CD4-positive, alpha-beta T cell treated with Interleukin-10 for 1 hour (primary cell): ENCODE measurements at regions not wholly inside any gene's neighbourhood (a gene's known extent, or its start where the extent isn't known, plus 50 kb on each side); places are given as distances from the start of the nearest gene placed in this dataset.

Experiments
- DNase-seq: peaks from one replicate; pipeline ENCODE4 v3.0.0-alpha.2; 2020

DNA sequence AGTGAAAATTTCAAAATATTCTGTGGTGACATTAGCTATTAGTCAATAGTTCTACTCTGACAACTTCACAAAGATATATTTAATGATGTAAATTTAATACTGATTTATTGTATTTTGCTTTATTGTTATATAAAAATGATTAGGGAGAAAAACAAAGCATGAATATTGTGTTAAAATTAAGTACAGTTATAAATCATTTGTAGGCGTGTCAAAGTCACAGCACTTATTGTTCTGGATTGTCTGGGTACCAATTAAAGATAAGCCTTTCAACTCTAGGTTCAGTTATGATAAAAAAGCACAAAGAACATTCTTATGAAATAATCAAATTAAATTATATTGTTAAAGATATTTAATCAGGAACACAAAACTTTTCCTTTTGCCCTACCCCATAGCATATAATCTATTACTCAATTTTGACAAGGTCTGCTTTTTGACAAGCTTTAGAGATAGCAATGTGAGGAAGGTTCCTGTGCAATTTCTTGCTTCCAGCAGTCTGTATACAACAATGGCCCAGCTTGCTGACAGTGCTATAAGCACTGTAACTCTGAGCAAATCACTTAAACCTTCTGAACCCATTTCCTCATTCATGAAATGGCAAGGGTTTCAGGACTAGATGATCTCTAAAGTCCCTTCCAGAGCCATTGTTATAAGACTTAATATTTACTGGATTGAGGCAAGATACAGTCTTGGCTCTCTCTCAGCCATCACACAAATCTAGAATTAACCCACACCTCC lies 910.3 kb upstream of the LCORL start:
- DNase-seq = no peak

DNA sequence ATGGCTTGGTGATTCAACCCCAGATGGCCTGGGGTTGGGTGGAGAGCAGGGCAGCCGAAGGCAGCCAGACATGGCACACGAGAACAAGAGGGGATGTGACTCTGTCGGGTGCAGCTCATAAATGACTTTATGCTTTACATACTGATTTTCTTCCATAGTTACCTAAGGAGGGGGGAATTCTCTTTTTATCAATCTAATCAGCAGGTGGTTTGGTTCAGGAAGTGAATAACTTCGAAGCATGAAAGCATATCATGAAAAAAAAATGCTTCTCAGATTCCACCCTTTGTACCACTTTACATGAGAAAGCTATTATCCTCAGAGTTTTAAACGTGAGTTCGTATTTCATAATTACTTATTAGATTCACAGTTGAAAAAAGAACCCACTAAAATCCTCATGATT lies 908.9 kb upstream of the LCORL start:
- no peak for DNase-seq

DNA sequence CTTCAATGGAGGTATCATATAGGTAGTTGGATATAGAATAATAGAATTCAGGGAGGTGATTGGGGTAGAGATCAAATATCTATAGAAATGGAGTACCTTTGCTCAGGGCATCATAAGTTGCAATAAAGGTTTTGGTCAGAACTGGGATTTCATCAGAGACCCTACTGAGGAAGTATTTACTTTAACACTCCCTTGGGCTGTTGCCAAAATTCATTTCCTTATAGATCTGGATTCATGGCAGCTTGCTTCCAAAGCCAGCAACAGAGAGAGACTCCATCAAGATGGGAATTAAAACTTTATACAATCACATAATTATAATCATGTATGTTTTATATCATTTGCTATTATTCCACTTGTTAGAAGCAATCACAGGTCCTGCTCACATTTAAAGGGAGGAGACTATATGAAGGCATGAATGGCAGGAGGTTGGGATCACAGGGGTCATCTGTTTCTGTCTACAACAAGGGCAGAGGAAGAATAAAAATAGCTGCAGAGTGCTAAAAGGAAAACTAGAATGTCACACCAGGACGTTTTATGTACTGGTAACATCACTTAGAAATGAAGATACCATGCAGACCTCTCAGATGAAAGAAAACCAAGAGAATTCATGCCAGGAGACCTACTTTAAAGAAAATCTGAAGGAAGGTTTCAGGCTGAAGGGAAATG lies 902.1 kb upstream of the LCORL start:
- DNase-seq = no peak

DNA sequence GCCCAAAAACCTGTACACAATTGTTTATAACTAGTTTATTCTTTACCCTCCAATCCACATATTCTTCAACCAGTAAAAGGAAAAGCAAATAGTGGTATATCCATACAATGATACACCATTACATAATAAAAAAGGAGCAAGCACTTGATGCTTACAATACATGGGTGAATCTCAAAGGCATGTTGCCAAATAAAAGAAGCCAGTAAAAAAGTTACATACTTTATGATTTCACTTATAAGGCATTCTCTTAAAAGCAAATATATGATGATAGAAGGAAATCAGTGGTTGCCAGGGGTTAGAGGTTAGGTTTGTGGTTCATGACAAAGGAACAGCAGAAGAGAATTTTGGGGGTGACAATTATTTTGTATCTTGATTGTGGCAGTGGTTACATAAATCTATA lies 896.1 kb upstream of the LCORL start:
- no peak for DNase-seq

DNA sequence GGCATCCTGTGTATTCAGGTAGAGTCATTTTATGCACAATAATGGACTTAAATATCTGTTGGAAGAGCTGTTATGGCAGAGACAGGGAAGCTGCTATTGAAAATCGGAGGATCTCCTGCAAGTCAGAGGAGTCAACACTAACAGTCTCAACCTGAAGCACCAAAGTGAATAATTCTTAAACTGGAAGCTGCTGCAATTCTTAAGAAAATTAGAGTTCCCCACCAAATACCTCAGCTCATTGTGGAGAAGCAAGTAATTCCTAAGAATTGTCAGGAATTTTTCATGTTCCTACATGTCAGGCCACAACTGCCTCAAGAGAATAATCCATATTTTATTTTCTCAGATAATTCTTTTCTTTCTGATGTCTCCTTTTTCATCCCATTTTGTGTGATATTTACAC lies 892.6 kb upstream of the LCORL start:
- no peak for DNase-seq

DNA sequence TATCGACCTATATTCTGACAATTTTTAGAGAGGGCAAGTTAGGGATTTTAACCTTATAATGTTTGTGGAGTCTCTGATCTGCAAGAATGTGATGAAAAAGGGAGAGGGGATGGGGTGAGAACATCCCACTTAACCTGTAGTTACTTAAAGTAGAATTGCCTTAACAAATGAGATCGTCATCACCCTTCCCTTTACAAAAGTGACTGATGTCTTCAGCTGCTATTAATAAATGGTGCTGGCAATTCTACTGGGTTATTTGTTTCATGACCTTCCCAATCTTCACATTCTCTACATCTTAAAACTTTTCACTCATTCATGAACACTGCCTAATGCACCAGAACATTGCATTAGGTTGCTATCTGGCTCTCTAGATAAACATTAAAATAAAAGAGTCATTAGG lies 873.4 kb upstream of the LCORL start:
- DNase-seq = no peak

DNA sequence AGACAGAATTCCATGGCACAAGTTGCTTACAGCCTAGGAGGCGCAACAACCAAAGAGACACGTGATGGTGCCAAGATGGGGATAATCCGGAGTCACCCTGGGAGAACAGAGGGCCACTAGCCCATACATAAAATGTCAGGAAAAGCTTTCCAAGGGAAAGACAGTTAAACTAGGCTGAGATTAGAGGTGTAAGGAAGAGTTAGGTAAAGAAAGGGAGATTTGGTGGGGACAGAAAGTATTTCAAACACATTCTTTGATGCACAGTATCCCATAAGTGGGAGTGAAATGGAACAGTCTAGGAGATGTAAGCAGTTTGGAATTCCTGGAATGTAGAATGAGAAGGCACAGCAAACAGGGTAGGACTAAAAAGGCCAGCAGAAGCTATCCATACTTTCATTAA lies 860.9 kb upstream of the LCORL start:
- no peak for DNase-seq

DNA sequence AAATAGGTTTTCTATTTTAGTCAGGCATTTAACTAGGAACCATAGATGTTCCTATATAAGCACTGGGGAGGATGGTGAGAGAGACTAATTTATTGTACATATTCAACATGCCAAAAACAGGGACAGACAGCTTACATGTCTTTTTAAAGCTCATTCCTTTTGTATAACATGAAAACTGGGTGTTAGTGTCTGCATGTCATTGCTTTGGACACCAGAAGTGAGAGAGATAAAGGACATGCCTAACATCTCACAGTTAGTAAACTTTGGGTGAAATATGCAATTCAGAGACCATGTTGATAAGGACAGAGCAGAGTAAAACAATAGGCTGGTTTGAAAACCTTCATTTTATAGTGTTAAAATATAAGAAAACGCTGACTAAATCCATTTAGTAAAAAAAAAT lies 860.0 kb upstream of the LCORL start:
- no peak for DNase-seq

DNA sequence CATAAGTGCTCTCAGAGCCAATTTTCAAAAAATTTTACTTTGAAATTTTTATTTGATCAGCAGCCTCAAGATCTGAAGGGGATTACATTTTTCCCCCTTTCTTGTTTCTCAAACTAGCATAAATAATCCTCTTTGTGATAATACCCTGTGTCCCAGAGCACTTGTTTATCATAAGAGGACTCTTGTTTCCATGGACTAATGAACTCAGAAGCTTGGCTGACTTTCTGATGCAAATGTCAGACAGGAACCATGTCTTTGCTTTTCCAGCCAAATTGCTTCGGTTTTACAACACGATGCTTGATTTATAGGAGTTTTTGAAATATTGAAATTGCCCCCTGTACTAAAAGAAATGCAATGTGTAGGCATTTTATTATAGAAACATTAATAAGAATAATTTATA lies 859.3 kb upstream of the LCORL start:
- DNase-seq = no peak

DNA sequence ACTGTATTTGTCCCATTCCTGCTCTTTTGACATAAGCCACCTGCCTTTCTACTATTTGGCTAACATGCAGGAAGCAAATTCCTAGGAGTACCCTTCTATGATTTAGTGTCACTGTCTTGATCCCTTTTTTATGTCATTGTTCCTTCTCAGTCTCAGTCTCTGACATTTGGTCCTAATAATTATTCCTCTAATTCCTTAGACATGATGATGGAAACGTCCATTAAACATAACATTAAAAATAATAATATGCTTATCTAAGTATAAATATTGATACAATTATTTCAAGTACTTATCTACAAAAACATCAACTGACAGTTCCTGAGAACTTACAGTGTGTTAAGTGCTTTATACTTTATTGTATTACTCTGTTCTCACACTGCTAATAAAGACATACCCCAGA lies 857.0 kb upstream of the LCORL start:
- DNase-seq = no peak

DNA sequence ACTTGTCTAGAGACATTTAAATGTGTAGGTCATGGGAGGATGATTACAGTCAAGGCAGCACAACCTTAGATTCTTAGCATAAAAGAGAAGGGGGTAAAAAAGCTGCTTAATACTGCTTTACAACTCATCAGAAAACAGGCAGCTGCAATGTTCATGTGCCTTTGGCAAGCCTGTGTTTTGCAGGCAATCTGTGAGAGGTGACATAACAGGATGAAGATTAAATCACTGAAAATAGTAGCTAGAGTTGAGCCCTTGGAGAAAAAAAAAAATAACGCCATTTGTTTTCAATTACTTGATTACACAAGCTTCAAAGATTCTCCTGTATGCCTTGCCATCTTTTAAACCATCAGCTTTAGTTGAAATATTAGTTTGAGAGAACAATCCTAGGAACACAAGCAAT lies 847.6 kb upstream of the LCORL start:
- DNase-seq = no peak

DNA sequence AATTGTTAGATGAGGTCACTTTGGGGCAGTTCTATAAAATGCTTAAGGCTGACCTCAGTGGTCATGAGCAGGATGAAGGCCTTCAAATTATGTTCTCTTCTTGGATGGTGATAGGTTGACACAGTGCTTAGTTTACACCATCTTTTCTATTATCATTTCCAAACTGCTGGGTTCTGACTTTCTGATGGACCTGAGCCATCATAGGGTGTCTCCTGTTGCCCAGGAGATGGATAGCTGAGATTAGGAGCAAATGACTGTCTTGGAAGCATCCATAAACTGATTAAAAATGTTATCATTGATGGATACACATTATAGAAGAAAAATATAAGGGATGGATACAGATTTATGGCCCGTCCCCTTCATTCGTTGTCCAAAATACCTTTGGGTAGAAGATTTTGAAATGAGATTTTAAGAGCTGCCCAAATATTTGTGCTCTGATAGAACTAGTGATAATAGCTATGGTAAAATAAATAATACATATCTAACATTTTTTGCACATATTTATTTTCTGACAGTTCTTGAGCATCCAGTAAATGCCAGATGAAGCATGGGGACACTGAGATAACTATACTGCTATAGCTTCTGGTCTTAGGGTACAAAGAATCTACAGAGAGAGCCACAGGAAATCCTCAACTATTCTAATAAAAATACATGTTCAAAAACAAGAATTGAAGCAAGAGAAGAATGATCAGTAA lies 839.4 kb upstream of the LCORL start:
- DNase-seq = no peak

DNA sequence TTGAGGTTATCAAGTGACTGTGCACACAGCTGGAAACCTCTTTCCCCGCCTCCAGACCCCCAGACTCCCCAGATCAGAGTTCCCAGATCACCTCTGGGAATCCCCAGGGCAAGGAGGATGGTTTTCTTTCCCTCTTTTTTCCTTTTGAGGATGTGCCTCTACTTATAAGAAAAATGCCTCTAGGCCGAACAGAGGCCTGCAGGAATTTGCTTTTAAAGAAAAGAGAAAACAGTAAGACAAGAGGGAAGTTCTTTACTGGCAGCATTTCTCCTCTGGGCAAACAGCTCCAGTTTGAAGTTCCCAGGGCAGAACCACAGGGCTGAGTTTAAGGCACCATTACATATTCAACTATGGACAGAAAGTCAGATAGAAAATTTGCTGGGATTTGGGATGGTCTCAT lies 837.9 kb upstream of the LCORL start:
- no peak for DNase-seq

DNA sequence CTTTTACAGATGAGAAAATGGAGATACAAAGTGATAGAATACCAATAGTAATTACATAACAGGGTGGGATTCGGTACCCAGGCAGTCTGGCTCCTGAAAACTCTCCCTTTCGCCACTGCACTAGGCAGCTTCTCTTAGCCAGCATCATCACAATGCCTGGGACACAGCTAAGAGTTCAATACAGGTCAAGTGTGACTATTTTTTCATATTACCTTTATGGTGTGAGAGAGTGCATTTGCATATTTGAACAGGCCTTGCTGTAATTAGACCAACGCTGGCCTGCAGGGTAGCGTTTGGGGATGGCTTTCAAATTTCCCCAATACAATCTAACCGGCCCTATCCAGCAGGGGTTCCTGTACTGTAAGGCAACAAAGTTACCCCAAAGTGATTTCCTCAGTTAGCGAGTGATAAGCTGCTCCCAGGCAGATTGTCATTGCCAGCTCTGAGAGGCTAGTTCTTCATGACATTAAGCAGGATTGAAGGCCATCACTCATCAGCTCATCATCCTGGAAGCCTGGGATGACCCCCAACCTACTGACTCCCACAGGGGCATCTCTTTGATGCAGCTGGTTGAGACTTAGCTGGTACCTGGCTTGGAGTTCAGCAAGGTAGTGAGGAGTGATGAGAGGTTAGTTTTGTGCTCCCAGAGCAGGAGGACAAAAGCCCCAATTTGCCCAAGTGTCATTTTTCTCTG lies 836.8 kb upstream of the LCORL start:
- DNase-seq = no peak

DNA sequence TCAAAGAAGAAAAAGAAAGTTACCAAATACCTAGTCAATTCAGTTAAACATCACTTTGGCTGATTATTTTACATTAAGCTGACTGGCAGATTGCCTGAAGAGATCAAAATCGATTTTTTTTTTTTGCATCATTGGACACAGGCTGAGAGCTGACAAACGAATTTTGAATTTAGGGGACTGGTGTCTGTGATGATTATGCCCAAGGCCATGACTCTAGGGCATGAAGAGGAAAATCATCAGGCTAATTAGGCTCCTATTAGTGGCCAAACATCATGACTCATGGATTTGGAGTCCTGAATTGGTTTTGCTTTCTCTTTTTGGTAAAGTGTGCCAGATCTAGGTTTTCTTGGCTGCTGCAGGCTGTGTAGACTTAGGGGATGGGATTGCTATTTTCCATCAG lies 829.3 kb upstream of the LCORL start:
- DNase-seq = no peak

DNA sequence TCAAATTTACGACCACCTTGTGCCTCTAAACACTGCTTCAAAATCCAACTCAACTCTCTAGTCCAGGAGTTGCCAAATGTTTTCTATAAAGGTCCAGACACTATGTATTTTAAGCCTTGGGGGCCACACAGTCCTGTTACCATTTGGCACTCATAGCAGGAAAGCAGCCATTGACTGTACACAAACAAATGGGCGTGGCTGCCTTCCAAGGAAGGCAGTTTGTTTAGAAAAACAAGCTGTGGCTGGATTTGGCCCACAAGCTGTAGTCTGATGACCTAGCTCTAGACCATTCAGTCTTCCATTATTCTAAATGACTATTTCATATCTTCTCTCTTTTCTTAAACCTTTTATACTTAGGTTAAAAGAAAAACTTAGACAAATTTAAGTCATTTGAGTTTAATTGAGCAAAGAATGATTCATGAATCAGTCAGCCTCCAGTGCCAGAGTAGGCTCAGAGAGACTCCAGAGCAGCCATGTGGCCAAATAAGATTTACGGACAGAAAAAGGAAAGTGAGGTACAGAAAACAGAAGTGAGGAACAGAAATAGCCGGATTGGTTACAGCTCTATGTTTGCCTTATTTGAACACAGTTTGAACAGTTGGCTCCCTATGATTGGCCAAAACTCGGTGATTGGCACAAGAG lies 825.8 kb upstream of the LCORL start:
- DNase-seq = no peak

DNA sequence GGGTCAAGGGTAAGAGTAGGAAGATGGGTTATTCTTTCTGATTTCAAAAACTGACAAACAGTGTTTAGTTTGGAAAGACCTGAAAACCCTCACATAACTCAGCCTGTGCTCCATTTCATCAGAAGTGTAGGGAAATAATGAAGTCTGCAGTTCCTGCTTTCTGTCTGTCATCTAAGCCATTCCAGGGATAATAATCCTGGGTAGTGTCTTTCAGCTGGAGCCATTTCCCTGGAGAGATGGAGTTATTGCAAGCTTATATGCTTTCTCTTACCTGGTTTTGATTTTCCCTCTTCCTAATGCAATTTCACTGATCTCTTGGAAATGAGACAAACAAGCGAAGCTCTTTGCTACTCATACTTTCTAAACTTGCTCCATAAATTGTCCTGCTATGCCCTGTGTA lies 824.8 kb upstream of the LCORL start:
- no peak for DNase-seq

DNA sequence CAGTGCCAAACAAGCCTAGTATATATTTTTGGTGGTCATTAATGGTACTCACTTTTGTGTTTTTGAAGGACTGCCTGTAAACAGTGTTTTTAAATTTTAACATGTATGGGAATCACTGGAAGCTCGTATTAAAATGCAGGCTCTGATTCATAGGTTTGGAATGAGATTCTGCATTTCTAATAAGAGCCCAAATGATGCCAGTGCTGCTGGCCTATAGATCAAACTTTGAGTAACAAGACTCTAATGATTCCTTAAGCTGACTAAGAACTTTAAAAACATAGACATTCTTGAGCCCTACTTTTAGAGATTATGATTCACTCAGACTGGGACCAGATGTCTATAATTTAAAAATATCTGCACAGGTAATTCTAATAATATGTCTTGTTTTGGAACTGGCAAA lies 823.2 kb upstream of the LCORL start:
- no peak for DNase-seq

DNA sequence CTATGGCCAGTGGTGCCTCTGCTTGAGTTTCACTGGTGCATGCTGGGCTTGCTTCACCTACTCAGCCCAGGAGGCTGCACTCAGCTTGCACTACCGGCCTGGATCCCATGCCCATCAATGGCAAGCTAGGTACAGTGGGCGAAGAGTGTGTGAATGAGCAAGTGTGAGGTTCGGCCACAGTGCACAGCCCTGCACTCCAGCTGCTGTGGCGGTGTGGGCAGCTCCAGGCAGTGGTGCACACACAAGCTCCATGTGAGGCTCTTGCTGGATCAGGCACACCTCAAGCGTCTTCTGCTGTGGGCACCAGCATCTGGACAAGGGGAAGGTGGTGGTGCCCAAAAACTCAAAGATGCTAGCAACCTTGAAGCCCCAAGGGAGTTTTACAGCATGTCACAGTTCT lies 820.9 kb upstream of the LCORL start:
- DNase-seq = no peak

DNA sequence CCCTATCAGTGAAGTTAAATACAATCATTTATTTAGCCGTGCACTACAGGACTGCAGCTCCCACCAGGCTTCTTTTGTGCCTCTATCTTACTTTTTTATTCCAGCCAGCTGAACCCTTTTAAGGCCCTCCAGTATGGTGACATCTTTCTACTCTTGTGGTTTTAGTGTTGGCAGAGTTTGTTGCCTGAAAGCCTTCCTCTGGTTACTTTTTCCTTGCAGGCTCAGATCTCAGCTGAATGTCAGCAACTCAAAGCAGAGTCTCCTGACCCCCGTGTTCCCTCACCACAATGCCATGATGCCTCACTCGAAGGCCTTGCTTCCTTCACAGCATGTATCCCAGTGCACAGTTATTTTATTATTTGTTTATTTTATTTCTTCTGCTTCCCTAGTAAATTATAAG lies 818.9 kb upstream of the LCORL start:
- DNase-seq = no peak

DNA sequence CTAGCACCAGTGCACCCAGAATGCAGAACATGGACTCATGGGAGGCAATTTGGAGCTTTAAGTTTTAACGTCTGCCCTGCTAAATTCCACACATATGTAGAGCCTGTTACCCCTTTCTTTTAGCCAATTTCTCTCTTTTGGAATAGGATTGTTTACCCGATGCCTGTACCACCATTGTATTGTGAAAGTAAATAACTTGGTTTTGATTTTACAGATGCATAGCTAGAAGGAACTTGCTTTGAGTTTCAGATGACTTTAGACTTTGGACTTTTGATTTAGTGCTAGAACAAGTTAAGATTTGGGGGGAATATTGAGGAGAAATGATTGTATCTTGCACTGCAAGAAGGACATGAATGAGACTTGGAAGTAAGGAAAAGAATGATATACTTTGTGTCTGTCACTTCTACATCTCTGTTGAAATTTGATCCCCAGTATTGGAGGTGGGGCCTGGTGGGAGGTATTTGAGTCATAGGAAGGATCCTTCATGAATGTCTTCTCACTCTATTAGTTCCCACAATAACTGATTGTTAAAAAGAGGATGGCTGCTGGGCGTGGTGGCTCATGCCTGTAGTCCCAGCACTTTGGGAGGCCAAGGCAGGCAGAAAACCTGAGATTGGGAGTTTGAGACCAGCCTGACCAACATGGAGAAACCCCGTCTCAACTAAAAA lies 794.8 kb upstream of the LCORL start:
- DNase-seq = no peak

DNA sequence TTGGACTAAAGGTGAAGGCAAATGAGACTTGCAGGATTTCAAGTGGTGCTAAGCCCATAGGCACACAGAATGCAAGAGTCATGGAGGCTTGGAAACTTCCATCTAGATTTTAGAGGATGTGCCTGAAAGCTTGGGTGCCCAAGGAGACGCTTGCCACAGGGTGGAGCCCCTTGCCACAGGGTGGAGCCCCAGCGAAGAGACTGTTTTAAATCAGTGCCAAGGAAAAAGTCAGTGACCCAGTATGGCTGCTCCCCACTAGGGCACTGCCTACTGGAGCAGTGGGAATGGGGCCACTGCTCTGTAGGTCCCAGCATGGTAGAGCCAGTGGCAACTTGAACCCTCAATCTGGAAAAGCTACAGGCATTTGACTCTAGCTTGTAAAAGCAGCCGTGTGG lies 794.2 kb upstream of the LCORL start:
- no peak for DNase-seq
